Mesodermal cell (in vitro differentiated cells): ENCODE measurements at regions not wholly inside any gene's neighbourhood (a gene's known extent, or its start where the extent isn't known, plus 50 kb on each side); places are given as distances from the start of the nearest gene placed in this dataset.
"Not testable (repeated sequence)": the region's sequence is repeated elsewhere in the genome, so short reads cannot be mapped to it uniquely, and the experiment has no call there.

Experiments used
- H3K27ac ChIP-seq: 2 replicates; pipeline ENCODE4 v1.7.0; 2013; ENCODE audit warnings: mild to moderate bottlenecking, low read depth, low read length, moderate library complexity; ENCODE audit not compliant: severe bottlenecking
- H3K36me3 ChIP-seq: 2 replicates; pipeline ENCODE4 v1.7.1; 2013; ENCODE audit warnings: mild to moderate bottlenecking, low read length, moderate library complexity; ENCODE audit not compliant: control insufficient read depth, insufficient read depth
- H3K4me1 ChIP-seq: one replicate; pipeline ENCODE4 v1.7.1; 2013; ENCODE audit warnings: mild to moderate bottlenecking, low read length; ENCODE audit not compliant: insufficient read depth, control insufficient read depth, poor library complexity, severe bottlenecking
- H3K4me3 ChIP-seq: 2 replicates; pipeline ENCODE4 v1.7.0; 2013; ENCODE audit warnings: low read length, control low read depth, mild to moderate bottlenecking; ENCODE audit not compliant: insufficient read depth, poor library complexity, severe bottlenecking; ENCODE audit errors: extremely low read depth
- H3K9me3 ChIP-seq: 2 replicates; pipeline ENCODE4 v1.7.1; 2013; ENCODE audit warnings: mild to moderate bottlenecking, low read length, moderate library complexity; ENCODE audit not compliant: control insufficient read depth
- WGBS, 2 experiments: methylation state at CpG; one replicate each; pipeline ENCODE4 v1.1.5; 2013; ENCODE audit warnings: missing lambda C conversion rate in 2 of 2; ENCODE audit not compliant: insufficient coverage in 2 of 2; 5-methylcytosine and 5-hydroxymethylcytosine counted together

DNA sequence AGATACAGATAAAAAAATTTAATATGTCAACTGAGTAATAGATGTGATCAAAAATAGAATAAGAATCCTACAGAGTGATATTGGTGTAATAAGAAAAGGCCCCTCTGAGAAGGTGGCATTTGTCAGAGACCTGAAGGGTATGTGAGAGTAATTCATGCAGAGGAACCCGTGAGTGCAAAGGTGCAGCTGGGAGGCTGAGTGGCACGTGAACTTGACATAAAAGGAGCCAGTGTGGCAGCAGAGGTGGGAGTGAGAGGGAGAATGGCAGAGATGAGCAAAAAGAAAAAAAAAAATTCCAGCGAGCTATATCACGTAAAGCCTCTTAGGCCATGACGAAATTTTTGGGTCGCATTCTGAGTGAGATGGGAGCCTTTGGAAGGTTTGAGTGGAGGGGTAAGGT, 588.9 kb downstream of the KCTD12 start:
- H3K4me3 ChIP-seq: no peak overlapping the region
- no peaks in the 10 kb centered on the region for H3K4me1 ChIP-seq
- no peaks in the 10 kb centered on the region for H3K9me3 ChIP-seq
- H3K36me3 ChIP-seq: no peaks in the 10 kb centered on the region
- WGBS, 2 experiments: 90 to 92% methylated on average over 6 of the region's 6 CpGs
- no peak overlapping the region for H3K27ac ChIP-seq

DNA sequence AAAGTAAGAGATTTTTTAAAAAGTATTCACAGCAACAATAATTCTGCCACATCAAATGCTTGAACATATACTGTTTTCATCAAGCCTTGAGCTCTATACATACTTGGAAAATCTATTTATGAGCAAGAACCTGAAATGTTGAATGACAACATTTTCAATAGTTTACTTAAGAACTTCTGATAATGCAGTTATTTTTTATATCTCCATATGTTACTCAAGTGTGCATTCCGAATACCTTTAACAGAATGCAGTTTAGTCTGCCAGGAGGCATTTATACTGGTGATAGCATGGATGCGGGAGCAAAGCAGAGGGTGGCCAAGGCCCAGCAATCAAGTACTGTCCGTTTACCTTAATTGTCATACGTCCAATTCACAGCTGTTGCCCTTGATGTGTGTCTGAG, 589.5 kb downstream of the KCTD12 start:
- H3K27ac ChIP-seq: no peak overlapping the region
- H3K36me3 ChIP-seq: no peaks in the 10 kb centered on the region
- 85 to 100% methylated on average over 1 to 2 of the region's 4 CpGs for WGBS, 2 experiments
- no peaks in the 10 kb centered on the region for H3K9me3 ChIP-seq
- no peak overlapping the region for H3K4me3 ChIP-seq
- H3K4me1 ChIP-seq: no peaks in the 10 kb centered on the region

DNA sequence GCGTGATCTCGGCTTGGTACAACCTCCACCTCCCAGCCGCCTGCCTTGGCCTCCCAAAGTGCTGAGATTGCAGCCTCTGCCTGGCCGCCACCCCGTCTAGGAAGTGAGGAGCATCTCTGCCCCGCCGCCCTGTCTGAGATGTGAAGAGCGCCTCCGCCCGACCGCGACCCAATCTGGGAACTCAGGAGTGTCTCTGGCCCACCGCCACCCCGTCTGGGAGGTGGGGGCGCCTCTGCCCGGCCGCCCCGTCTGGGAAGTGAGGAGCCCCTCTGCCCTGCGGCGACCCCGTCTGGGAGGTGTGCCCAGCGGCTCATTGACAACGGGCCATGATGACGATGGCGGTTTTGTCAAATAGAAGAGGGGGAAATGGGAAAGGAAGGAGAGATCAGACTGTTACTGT, 591.2 kb downstream of the KCTD12 start:
- not testable (repeated sequence) for H3K4me3 ChIP-seq, H3K4me1 ChIP-seq, H3K9me3 ChIP-seq, H3K36me3 ChIP-seq, H3K27ac ChIP-seq
- 90 to 99% methylated on average over 21 to 25 of the region's 25 CpGs for WGBS, 2 experiments

DNA sequence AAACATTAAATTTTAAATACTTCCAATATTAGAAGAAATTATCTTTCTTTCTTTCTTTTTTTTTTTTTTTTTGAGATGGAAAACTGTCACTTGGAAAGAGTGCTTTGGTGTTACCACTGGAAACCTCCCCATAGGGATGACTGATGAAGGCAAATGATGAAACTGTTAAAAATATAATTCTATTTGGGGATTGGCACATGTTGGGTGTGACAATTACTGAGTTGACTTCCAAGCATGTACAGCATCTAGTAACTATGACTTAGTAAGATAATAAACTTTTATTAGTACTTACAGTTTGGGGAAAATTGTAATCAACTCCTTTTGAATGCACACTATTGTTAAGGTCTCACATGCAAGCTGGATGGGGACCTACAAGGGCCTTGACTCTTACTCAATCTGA, 592.5 kb downstream of the KCTD12 start:
- Histone ChIP-seq H3K27ac (no peak overlapping the region), H3K4me1 (no peaks in the 10 kb centered on the region), H3K4me3 (no peak overlapping the region), H3K36me3 (no peaks in the 10 kb centered on the region), H3K9me3 (no peaks in the 10 kb centered on the region)

DNA sequence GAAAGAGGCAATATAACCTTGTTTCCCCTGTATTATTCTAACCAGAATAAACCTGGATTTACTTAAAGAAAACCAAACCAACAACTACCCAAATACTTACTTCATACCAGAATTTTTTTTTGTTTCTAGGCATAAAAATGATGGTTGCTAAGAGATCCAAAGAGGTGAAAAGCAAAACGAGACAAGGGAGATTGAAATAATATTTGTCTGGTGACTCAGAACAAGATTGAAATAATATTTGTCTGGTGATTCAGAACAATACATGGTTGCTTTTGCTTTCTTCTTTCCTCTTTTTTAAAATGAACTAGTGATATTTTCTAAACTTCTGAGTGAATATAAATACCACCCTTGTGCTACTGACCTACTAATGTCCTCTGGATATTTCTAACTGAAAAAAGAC, 592.9 kb downstream of the KCTD12 start:
- no peak overlapping the region for H3K27ac ChIP-seq
- whole genome bisulfite sequencing, 2 experiments: no CpG with 5 or more reads among the region's 1 CpG
- no peak overlapping the region for H3K4me3 ChIP-seq
- H3K36me3 ChIP-seq: no peaks in the 10 kb centered on the region
- no peaks in the 10 kb centered on the region for H3K9me3 ChIP-seq
- no peaks in the 10 kb centered on the region for H3K4me1 ChIP-seq

DNA sequence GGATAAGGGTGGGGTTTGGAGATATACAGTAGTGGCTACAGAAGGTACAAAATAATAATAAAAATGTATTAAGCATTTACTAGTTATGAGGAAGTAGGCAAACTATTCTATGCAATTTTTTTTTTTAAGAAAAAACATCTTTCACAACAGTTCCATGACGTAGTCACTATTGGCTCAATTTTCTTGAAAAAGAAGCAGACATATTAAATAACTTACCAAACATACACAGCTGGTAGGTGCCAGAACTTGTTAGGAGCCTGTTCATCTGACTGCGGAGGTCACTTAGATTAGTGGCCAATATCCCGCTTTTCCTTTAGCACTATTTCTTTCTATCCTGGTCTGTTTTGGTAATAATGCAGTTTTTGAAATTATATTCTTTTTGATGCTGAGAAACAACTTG, 593.5 kb downstream of the KCTD12 start:
- Histone ChIP-seq H3K36me3 (no peaks in the 10 kb centered on the region), H3K4me3 (no peak overlapping the region), H3K4me1 (no peaks in the 10 kb centered on the region), H3K9me3 (no peaks in the 10 kb centered on the region), H3K27ac (no peak overlapping the region)
- WGBS, 2 experiments: 90% methylated on average over 1 of the region's 3 CpGs; no CpG with 5 or more reads in 1 of the 2 experiments

DNA sequence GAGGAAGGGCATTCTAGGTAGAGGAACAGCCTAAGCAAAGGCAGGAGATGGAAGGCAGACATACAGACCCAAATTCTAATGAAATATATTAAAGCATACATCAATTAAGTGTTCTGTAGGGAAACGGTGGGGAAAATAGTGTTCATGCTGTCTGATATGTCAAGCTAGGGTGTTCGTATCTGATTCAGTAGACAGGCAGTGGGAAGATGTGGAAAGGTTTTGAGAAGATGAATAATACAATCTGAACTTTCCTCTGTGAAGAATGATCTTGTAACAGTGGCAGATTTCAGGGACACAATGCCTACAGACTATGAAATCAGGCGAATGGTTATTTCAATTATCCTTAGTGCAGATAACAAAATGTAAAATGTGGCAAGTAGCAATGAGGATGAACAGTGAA, 594.2 kb downstream of the KCTD12 start:
- 82 to 84% methylated on average over 1 to 3 of the region's 3 CpGs for WGBS, 2 experiments
- Histone ChIP-seq H3K4me1 (no peaks in the 10 kb centered on the region), H3K4me3 (no peak overlapping the region), H3K36me3 (no peaks in the 10 kb centered on the region), H3K9me3 (no peaks in the 10 kb centered on the region), H3K27ac (no peak overlapping the region)

DNA sequence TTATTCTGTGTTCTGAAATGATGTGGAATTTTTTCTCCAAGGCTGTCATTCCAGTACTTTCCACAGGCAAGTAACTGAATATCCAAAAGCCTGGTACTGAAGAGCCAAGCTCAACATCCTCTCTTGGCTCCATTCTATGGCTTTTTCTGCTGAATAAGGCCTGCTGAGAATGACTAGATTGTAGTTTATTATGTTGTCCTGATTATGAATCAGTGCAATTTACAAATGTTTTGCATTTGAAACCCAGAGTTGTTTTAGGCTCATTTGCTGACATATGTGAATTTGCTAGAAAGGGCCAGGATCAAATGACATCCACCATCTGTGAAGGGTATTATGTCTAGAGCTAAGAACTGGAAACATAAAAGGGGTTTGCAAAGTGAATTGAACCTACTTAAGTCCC, 596.6 kb downstream of the KCTD12 start:
- H3K4me1 ChIP-seq: no peaks in the 10 kb centered on the region
- H3K4me3 ChIP-seq: no peak overlapping the region
- no peaks in the 10 kb centered on the region for H3K9me3 ChIP-seq
- H3K36me3 ChIP-seq: no peaks in the 10 kb centered on the region
- H3K27ac ChIP-seq: no peak overlapping the region

DNA sequence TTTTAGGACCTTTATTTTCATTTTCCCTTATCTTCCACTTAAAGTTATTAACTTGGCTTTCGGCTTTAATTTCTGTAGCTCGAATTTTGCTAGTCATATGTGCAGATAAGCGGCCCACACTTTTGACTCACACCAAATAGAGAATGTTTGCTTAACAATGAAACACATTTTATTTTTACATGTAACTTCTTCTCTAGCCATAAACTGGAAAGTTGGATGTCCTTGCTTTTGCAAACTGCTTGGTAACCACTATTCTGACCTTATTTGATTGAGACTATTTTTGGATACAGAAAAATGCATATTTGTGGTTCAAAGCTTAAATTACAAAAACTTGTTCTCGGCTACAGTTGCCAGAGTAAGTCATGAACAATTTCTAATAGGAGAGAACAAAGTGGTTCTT, 600.0 kb downstream of the KCTD12 start:
- Histone ChIP-seq H3K4me1 (no peaks in the 10 kb centered on the region), H3K27ac (no peak overlapping the region), H3K9me3 (no peaks in the 10 kb centered on the region), H3K4me3 (no peak overlapping the region), H3K36me3 (no peaks in the 10 kb centered on the region)
- 79% methylated on average over 3 of the region's 4 CpGs; no CpG with 5 or more reads in 1 of the 2 experiments for WGBS, 2 experiments

DNA sequence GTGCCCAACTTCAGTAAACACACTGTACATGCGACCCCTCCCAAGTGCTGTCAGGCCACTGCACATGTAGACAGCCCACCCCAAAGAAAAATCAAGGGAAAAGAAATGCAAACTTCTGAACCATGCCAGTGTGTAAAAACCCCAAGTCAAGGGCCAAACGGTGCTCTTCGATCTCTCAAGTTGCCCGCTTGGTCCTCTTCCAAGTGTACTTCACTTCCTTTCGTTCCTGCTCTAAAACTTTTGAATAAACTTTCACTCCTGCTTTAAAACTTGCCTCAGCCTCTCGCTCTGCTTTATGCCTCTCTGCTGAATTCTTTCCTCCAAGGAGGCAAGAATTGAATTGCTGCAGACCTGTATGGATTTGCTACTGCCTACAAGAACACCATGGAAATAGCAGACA, 600.7 kb downstream of the KCTD12 start:
- H3K36me3 ChIP-seq: no peaks in the 10 kb centered on the region
- no peak overlapping the region for H3K27ac ChIP-seq
- H3K4me3 ChIP-seq: no peak overlapping the region
- H3K4me1 ChIP-seq: no peaks in the 10 kb centered on the region
- WGBS, 2 experiments: 95 to 100% methylated on average over 4 to 5 of the region's 6 CpGs
- H3K9me3 ChIP-seq: no peaks in the 10 kb centered on the region

DNA sequence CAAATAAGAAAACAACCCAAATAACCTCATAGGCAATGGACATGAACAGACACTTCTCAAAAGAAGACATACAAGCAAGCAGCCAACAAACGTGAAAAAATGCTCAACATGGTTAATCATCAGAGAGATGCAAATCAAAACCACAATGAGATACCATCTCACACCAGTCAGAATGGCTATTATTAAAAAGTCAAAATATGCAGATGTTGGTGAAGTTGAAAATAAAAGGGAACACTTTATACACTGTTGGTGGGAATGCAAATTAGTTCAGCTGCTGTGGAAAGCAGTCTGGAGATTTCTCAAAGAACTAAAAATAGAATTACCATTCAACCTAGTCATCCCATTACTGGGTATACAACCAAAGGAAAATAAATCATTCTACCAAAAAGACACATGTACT, 606.4 kb downstream of the KCTD12 start:
- H3K4me1 ChIP-seq, H3K9me3 ChIP-seq, H3K4me3 ChIP-seq, H3K27ac ChIP-seq, H3K36me3 ChIP-seq: not testable (repeated sequence)
- WGBS, 2 experiments: no CpG with 5 or more reads among the region's 1 CpG

DNA sequence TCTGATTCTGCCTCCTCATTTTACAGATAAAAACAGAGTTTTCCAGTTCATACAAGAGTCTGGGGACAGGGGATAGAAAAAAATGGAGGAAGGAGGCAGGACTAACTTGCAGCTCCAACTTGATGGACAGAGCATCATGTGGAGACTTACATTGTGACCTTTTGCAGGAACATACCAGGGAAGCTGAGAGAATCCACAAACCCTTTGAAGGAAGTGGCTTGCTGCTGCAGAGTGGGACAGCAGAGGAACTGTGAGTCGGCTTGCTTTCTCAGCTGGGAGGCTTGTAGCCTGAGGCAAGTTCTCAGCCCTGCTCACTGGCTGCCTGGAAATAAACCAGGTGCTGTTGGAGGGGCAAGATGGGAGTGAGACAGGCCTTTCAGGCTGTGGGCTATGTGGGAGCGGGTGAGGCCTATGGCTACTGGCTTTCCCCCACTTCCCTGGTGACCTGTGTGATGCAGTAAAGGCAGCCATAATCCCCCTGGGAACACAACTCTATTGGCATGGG, 614.4 kb downstream of the KCTD12 start:
- H3K4me3 ChIP-seq: no peak overlapping the region
- 69 to 93% methylated on average over 2 of the region's 2 CpGs for WGBS, 2 experiments

More for the DNA sequence above, 614.4 kb downstream of the KCTD12 start:
- H3K9me3 ChIP-seq: no peaks in the 10 kb centered on the region
- H3K4me1 ChIP-seq: no peaks in the 10 kb centered on the region
- H3K27ac ChIP-seq: no peak overlapping the region
- H3K36me3 ChIP-seq: no peaks in the 10 kb centered on the region
